Astrocyte (in vitro differentiated cells and primary cell): ENCODE measurements at regions not wholly inside any gene's neighbourhood (a gene's known extent, or its start where the extent isn't known, plus 50 kb on each side); places are given as distances from the start of the nearest gene placed in this dataset.

ENCODE experiments used
- CTCF ChIP-seq: IDR thresholded peaks from 2 replicates; pipeline ENCODE4 v1.5.1; 2011; ENCODE audit warnings: low read depth, mild to moderate bottlenecking, inconsistent platforms, low read length, moderate library complexity; ENCODE audit not compliant: insufficient read depth
- EZH2 ChIP-seq: IDR thresholded peaks from 2 replicates; pipeline ENCODE4 v1.6.1; 2012; ENCODE audit warnings: mild to moderate bottlenecking, low read length, inconsistent platforms; ENCODE audit not compliant: insufficient read depth

DNA sequence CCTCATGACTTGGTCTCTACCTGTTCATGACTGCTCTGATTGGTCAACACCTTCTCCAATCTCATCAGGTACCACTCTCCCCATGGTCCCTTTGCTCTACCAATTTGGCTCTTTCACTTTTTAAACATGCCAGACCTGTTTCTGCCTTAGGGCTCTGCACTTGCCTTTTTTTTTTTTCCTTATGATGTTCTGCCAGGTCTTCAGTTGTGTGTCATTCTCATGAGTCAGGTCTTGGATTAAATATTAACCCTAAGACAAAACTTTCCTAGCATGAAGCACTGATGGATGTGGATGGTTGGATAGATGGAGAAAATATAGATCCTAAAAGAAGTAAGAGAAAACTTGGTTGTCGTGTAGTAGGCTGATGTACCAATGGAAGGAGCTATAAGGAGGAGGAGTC lies 219.3 kb downstream of the TTC32 start:
- TF ChIP-seq CTCF (no peak), EZH2 (no peak)
